Adrenal gland (tissue), 9 donors: ENCODE measurements at regions not wholly inside any gene's neighbourhood (a gene's known extent, or its start where the extent isn't known, plus 50 kb on each side); places are given as distances from the start of the nearest gene placed in this dataset.

Experiments
- DNase-seq, 7 donors: peaks; one replicate each; pipeline ENCODE4 v3.0.0-alpha.2; 2019 to 2020
- H3K27ac ChIP-seq, 5 donors: fragments of 200-600 bp; sonication (generic) in 4 of 5; 1 replicate in 3 of 5; 2 replicates in 2 of 5; pipeline versions ENCODE4 v1.5.1 to v1.8.0; 2016 to 2020; ENCODE audit warnings: mild to moderate bottlenecking in 1 of 5
- H3K27me3 ChIP-seq: fragments of 200-600 bp; 2 replicates; pipeline ENCODE4 v1.8.0; 2021
- H3K36me3 ChIP-seq, 2 donors: fragments of 200-600 bp; replicated peaks in 1 of 2; 1 replicate in 1 of 2; 2 replicates in 1 of 2; pipeline versions ENCODE4 v1.5.1 to v1.8.0; 2018 to 2022
- H3K4me1 ChIP-seq, 2 donors: fragments of 200-600 bp; replicated peaks in 1 of 2; 1 replicate in 1 of 2; 2 replicates in 1 of 2; pipeline versions ENCODE4 v1.5.1 to v1.8.0; 2018 to 2021
- H3K4me3 ChIP-seq, 4 donors: fragments of 200-600 bp; sonication (generic) in 3 of 4; one replicate each; pipeline ENCODE4 v1.5.1; 2016 to 2018
- H3K9me3 ChIP-seq, 3 donors: fragments of 200-600 bp; sonication (generic) in 1 of 3; replicated peaks in 1 of 3; 1 replicate in 2 of 3; 2 replicates in 1 of 3; pipeline versions ENCODE4 v1.5.1 to v1.8.0; 2016 to 2021
- CTCF ChIP-seq, 6 experiments: fragments of 450-650 bp in 4 of 6; fragments of 200-600 bp in 2 of 6; sonication (generic) in 1 of 6; IDR thresholded peaks; 1 replicate in 5 of 6; 2 replicates in 1 of 6; pipeline versions ENCODE4 v1.5.1 to v1.8.0; 2016 to 2021; ENCODE audit warnings: antibody characterized with exemption in 6 of 6, mild to moderate bottlenecking in 2 of 6, moderate library complexity in 1 of 6
- POLR2A ChIP-seq, 2 donors: fragments of 450-650 bp; IDR thresholded peaks; one replicate each; pipeline ENCODE4 v1.6.1; 2017; ENCODE audit warnings: antibody characterized with exemption in 2 of 2, mild to moderate bottlenecking in 2 of 2, moderate library complexity in 1 of 2
- WGBS, 4 donors: extraction: QIAGEN DNeasy Blood & Tissue Kit in 2 of 4; methylation state at CpG; one replicate each; pipeline versions ENCODE4 v1.1.5 to v1.1.7; 2013 to 2017; 5-methylcytosine and 5-hydroxymethylcytosine counted together
- intact Hi-C, 2 donors: fragments of 100-400 bp; cut with DNase I; formaldehyde crosslinking; loops; one replicate each; pipeline versions ENCODE4 v1.14.1 to v1.15.0; 2022 to 2023
- donor health status: healthy with polysubstance abuse.
- donor health status: Bipolar disorder and iron deficiency.
- donor health status: DM: yes; HTN: yes; CAD: no.
- donor health status: DM: no; HTN: no; CAD: no.
- donor health status: DM: no; HTN: no; CAD: no.

- no peaks in the 10 kb centered on the region for H3K9me3 ChIP-seq
- no peak for DNase-seq
- intact Hi-C loops = no loop called here
- no peak overlapping the region for H3K4me3 ChIP-seq
- no peak overlapping the region for H3K27ac ChIP-seq
- TF ChIP-seq POLR2A (IDR thresholded peaks at IDR 0.05) = no peak
- TF ChIP-seq CTCF (IDR thresholded peaks at IDR 0.05) = no peak
- H3K36me3 ChIP-seq = no peaks in the 10 kb centered on the region
- no peaks in the 10 kb centered on the region for H3K27me3 ChIP-seq
- no peaks in the 10 kb centered on the region for H3K4me1 ChIP-seq
These were observed 133.1 kb upstream of the ZKSCAN2 start for GRCh38 chr16:25390761-25391160.

- intact Hi-C loops = no loop called here
- DNase-seq = no peak
- 28 to 39% (median 34%) methylated on average over 4 of the region's 4 CpGs for WGBS, 4 donors
- TF ChIP-seq POLR2A (IDR thresholded peaks at IDR 0.05) (no peak), CTCF (IDR thresholded peaks at IDR 0.05) (no peak)
- H3K27me3 ChIP-seq = no peaks in the 10 kb centered on the region
- H3K36me3 ChIP-seq = no peaks in the 10 kb centered on the region
- H3K4me1 ChIP-seq = no peaks in the 10 kb centered on the region
- no peak overlapping the region for H3K27ac ChIP-seq
- no peak overlapping the region for H3K4me3 ChIP-seq
- H3K9me3 ChIP-seq = no peaks in the 10 kb centered on the region
These were observed 116.9 kb upstream of the ZKSCAN2 start for GRCh38 chr16:25374556-25374955.

GRCh38 chr16:25372716-25373115 lies 115.1 kb upstream of the ZKSCAN2 start:
- DNase-seq = no peak
- Histone ChIP-seq H3K9me3 (no peaks in the 10 kb centered on the region), H3K4me3 (no peak overlapping the region), H3K4me1 (no peaks in the 10 kb centered on the region), H3K27ac (no peak overlapping the region), H3K27me3 (no peaks in the 10 kb centered on the region), H3K36me3 (no peaks in the 10 kb centered on the region)
- TF ChIP-seq POLR2A (IDR thresholded peaks at IDR 0.05) = no peak
- no peak for TF ChIP-seq CTCF (IDR thresholded peaks at IDR 0.05)
- intact Hi-C loops = no loop called here
- 61 to 67% (median 65%) methylated on average over 2 of the region's 2 CpGs for WGBS, 4 donors

- TF ChIP-seq CTCF (IDR thresholded peaks at IDR 0.05) = no peak
- no peak for TF ChIP-seq POLR2A (IDR thresholded peaks at IDR 0.05)
These were observed 113.7 kb upstream of the ZKSCAN2 start for GRCh38 chr16:25371342-25371741.

More at GRCh38 chr16:25371342-25371741, 113.7 kb upstream of the ZKSCAN2 start:
- H3K27ac ChIP-seq = no peak overlapping the region
- intact Hi-C loops = no loop called here
- H3K9me3 ChIP-seq = no peaks in the 10 kb centered on the region
- no peaks in the 10 kb centered on the region for H3K27me3 ChIP-seq
- H3K36me3 ChIP-seq = no peaks in the 10 kb centered on the region
- H3K4me3 ChIP-seq = no peak overlapping the region
- H3K4me1 ChIP-seq = no peaks in the 10 kb centered on the region
- DNase-seq = no peak
- WGBS, 4 donors = 53 to 66% (median 63%) methylated on average over 6 of the region's 6 CpGs
